Esophagus squamous epithelium (tissue), 4 donors: ENCODE measurements at regions not wholly inside any gene's neighbourhood (a gene's known extent, or its start where the extent isn't known, plus 50 kb on each side); places are given as distances from the start of the nearest gene placed in this dataset.

Source experiments
- POLR2A ChIP-seq, 4 donors: fragments of 450-650 bp; IDR thresholded peaks; one replicate each; pipeline ENCODE4 v1.6.1; 2017; ENCODE audit warnings: antibody characterized with exemption in 4 of 4, mild to moderate bottlenecking in 4 of 4, moderate library complexity in 3 of 4
- TF ChIP-seq, protein P1 (sequence below), 6 experiments: fragments of 450-650 bp in 4 of 6; fragments of 200-600 bp in 2 of 6; sonication (generic) in 2 of 6; IDR thresholded peaks; one replicate each; pipeline ENCODE4 v1.5.1; 2016 to 2019; ENCODE audit warnings: antibody characterized with exemption in 6 of 6, mild to moderate bottlenecking in 4 of 6, moderate library complexity in 4 of 6

GRCh38 chr2:234802845-234803171 is 149.0 kb upstream of the SH3BP4 start:
- TF ChIP-seq, protein P1, sequence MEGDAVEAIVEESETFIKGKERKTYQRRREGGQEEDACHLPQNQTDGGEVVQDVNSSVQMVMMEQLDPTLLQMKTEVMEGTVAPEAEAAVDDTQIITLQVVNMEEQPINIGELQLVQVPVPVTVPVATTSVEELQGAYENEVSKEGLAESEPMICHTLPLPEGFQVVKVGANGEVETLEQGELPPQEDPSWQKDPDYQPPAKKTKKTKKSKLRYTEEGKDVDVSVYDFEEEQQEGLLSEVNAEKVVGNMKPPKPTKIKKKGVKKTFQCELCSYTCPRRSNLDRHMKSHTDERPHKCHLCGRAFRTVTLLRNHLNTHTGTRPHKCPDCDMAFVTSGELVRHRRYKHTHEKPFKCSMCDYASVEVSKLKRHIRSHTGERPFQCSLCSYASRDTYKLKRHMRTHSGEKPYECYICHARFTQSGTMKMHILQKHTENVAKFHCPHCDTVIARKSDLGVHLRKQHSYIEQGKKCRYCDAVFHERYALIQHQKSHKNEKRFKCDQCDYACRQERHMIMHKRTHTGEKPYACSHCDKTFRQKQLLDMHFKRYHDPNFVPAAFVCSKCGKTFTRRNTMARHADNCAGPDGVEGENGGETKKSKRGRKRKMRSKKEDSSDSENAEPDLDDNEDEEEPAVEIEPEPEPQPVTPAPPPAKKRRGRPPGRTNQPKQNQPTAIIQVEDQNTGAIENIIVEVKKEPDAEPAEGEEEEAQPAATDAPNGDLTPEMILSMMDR (IDR thresholded peaks at IDR 0.05): no peak
- TF ChIP-seq POLR2A (IDR thresholded peaks at IDR 0.05): no peak
